ENCODE measurements at regions not wholly inside any gene's neighbourhood (a gene's known extent, or its start where the extent isn't known, plus 50 kb on each side); places are given as distances from the start of the nearest gene placed in this dataset.

GRCh38 chr5:109561447-109561846 is 128.3 kb upstream of the MAN2A1 start:
- no peak for TF ChIP-seq EZH2phosphoT487 (conservative IDR thresholded peaks at IDR 0.05; ENCODE audit: low read length)
- TF ChIP-seq CTCF (IDR thresholded peaks at IDR 0.05; ENCODE audit: insufficient read depth, low read length, poor library complexity, severe bottlenecking) = no peak
- H3K9ac ChIP-seq (ENCODE audit: low read length) = no peak overlapping the region
- H3K27ac ChIP-seq (ENCODE audit: low read depth, low read length) = no peak overlapping the region
- H3F3A ChIP-seq (ENCODE audit: insufficient read depth) = no peaks in the 10 kb centered on the region
- no peaks in the 10 kb centered on the region for H4K20me1 ChIP-seq (ENCODE audit: low read depth, low read length)
- no peaks in the 10 kb centered on the region for H3K27me3 ChIP-seq (ENCODE audit: low read length)
- no peak overlapping the region for H2AFZ ChIP-seq (ENCODE audit: low read depth, low read length, severe bottlenecking)
- H3K4me3 ChIP-seq (ENCODE audit: insufficient read depth, low read length, poor library complexity, severe bottlenecking) = no peak overlapping the region
- H3K4me2 ChIP-seq (ENCODE audit: low read depth, low read length, poor library complexity, severe bottlenecking) = no peak overlapping the region
- no peaks in the 10 kb centered on the region for H3K36me3 ChIP-seq (ENCODE audit: low read length)
- no peaks in the 10 kb centered on the region for H3K9me2 ChIP-seq (replicated peaks; ENCODE audit: insufficient read depth, low read length)
- no peaks in the 10 kb centered on the region for H3K79me2 ChIP-seq (ENCODE audit: insufficient read depth, low read length)
- H3K9me3 ChIP-seq (ENCODE audit: insufficient read depth, low read length) = no peaks in the 10 kb centered on the region

- H3K9me2 ChIP-seq (replicated peaks; ENCODE audit: insufficient read depth, low read length) = no peaks in the 10 kb centered on the region
- no peaks in the 10 kb centered on the region for H3K79me2 ChIP-seq (ENCODE audit: insufficient read depth, low read length)
- no peaks in the 10 kb centered on the region for H3K36me3 ChIP-seq (ENCODE audit: low read length)
- H3K27ac ChIP-seq (ENCODE audit: low read depth, low read length) = no peak overlapping the region
- H3F3A ChIP-seq (ENCODE audit: insufficient read depth) = no peaks in the 10 kb centered on the region
- H3K27me3 ChIP-seq (ENCODE audit: low read length) = no peaks in the 10 kb centered on the region
- H3K9ac ChIP-seq (ENCODE audit: low read length) = no peak overlapping the region
- TF ChIP-seq CTCF (IDR thresholded peaks at IDR 0.05; ENCODE audit: insufficient read depth, low read length, poor library complexity, severe bottlenecking) = no peak
- TF ChIP-seq EZH2phosphoT487 (conservative IDR thresholded peaks at IDR 0.05; ENCODE audit: low read length) = no peak
- no peak overlapping the region for H2AFZ ChIP-seq (ENCODE audit: low read depth, low read length, severe bottlenecking)
- H3K4me2 ChIP-seq (ENCODE audit: low read depth, low read length, poor library complexity, severe bottlenecking) = no peak overlapping the region
- no peaks in the 10 kb centered on the region for H3K9me3 ChIP-seq (ENCODE audit: insufficient read depth, low read length)
- H4K20me1 ChIP-seq (ENCODE audit: low read depth, low read length) = no peaks in the 10 kb centered on the region
- no peak overlapping the region for H3K4me3 ChIP-seq (ENCODE audit: insufficient read depth, low read length, poor library complexity, severe bottlenecking)
Measured at GRCh38 chr5:109560554-109560953, 129.2 kb upstream of the MAN2A1 start.

DNA sequence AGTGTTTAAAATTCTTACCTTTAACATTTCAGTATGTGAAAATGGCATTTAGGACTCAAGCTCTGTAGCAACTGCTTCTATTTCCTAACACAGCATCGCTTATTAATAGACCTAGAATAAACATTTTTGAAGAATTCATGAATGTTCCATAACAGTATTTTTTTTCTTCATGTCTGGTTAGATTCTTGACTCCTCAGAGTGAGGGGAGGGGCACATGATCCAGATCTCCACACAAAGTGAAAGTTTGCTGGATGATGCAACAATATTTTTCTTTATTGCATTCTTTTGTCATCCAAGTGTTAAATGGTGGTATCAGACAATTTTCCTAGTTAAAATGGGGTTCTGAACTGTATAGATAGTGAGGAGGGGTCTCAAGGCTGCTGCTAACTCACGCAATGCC is 130.8 kb upstream of the MAN2A1 start:
- Histone ChIP-seq H3K9ac (ENCODE audit: low read length) (no peak overlapping the region), H4K20me1 (ENCODE audit: low read depth, low read length) (no peaks in the 10 kb centered on the region), H3K4me3 (ENCODE audit: insufficient read depth, low read length, poor library complexity, severe bottlenecking) (no peak overlapping the region), H3K27ac (ENCODE audit: low read depth, low read length) (no peak overlapping the region), H3K9me2 (replicated peaks; ENCODE audit: insufficient read depth, low read length) (no peaks in the 10 kb centered on the region), H3K4me2 (ENCODE audit: low read depth, low read length, poor library complexity, severe bottlenecking) (no peak overlapping the region), H3F3A (ENCODE audit: insufficient read depth) (no peaks in the 10 kb centered on the region), H3K36me3 (ENCODE audit: low read length) (no peaks in the 10 kb centered on the region), H3K27me3 (ENCODE audit: low read length) (no peaks in the 10 kb centered on the region), H3K9me3 (ENCODE audit: insufficient read depth, low read length) (no peaks in the 10 kb centered on the region), H3K79me2 (ENCODE audit: insufficient read depth, low read length) (no peaks in the 10 kb centered on the region), H2AFZ (ENCODE audit: low read depth, low read length, severe bottlenecking) (no peak overlapping the region)
- TF ChIP-seq EZH2phosphoT487 (conservative IDR thresholded peaks at IDR 0.05; ENCODE audit: low read length) = no peak
- TF ChIP-seq CTCF (IDR thresholded peaks at IDR 0.05; ENCODE audit: insufficient read depth, low read length, poor library complexity, severe bottlenecking) = no peak

GRCh38 chr5:109558364-109558763 is 131.4 kb upstream of the MAN2A1 start:
- H2AFZ ChIP-seq (ENCODE audit: low read depth, low read length, severe bottlenecking) = no peak overlapping the region
- H3K4me2 ChIP-seq (ENCODE audit: low read depth, low read length, poor library complexity, severe bottlenecking) = no peak overlapping the region
- H3K36me3 ChIP-seq (ENCODE audit: low read length) = no peaks in the 10 kb centered on the region
- no peaks in the 10 kb centered on the region for H3K9me3 ChIP-seq (ENCODE audit: insufficient read depth, low read length)
- no peak overlapping the region for H3K9ac ChIP-seq (ENCODE audit: low read length)
- no peaks in the 10 kb centered on the region for H3K27me3 ChIP-seq (ENCODE audit: low read length)
- no peaks in the 10 kb centered on the region for H4K20me1 ChIP-seq (ENCODE audit: low read depth, low read length)
- H3K27ac ChIP-seq (ENCODE audit: low read depth, low read length) = no peak overlapping the region
- no peaks in the 10 kb centered on the region for H3K9me2 ChIP-seq (replicated peaks; ENCODE audit: insufficient read depth, low read length)
- H3K4me3 ChIP-seq (ENCODE audit: insufficient read depth, low read length, poor library complexity, severe bottlenecking) = no peak overlapping the region
- TF ChIP-seq EZH2phosphoT487 (conservative IDR thresholded peaks at IDR 0.05; ENCODE audit: low read length) = no peak
- TF ChIP-seq CTCF (IDR thresholded peaks at IDR 0.05; ENCODE audit: insufficient read depth, low read length, poor library complexity, severe bottlenecking) = no peak
- no peaks in the 10 kb centered on the region for H3K79me2 ChIP-seq (ENCODE audit: insufficient read depth, low read length)
- H3F3A ChIP-seq (ENCODE audit: insufficient read depth) = no peaks in the 10 kb centered on the region

Measured in SU-DHL-6 (cell line).